Activated T-cell treated with anti-CD3 and anti-CD28 coated beads, Interleukin-2, amount 50 U/mL, for 48 hours (primary cell): ENCODE measurements at regions not wholly inside any gene's neighbourhood (a gene's known extent, or its start where the extent isn't known, plus 50 kb on each side); places are given as distances from the start of the nearest gene placed in this dataset.
A peak's percentile ranks its signal among the peaks of the same experiment; 100 is the strongest.

ENCODE experiments used
- DNase-seq, 2 experiments: peaks; one replicate each; pipeline ENCODE4 v3.0.0-alpha.2; 2020

- no peak for DNase-seq
Observed at GRCh38 chr6:21824431-21825177, 231.1 kb downstream of the SOX4 start.

- DNase-seq, result no peak
Observed at GRCh38 chr6:21826023-21826422, 232.5 kb downstream of the SOX4 start.

- DNase-seq, result no peak
Observed at GRCh38 chr6:21826904-21827303, 233.4 kb downstream of the SOX4 start.

- DNase-seq, result no peak
Observed at GRCh38 chr6:21827425-21828202, 234.1 kb downstream of the SOX4 start.

- DNase-seq, result no peak
Observed at GRCh38 chr6:21828704-21829103, 235.2 kb downstream of the SOX4 start.

GRCh38 chr6:21829126-21829525 is 235.6 kb downstream of the SOX4 start:
- DNase-seq, result no peak

DNA sequence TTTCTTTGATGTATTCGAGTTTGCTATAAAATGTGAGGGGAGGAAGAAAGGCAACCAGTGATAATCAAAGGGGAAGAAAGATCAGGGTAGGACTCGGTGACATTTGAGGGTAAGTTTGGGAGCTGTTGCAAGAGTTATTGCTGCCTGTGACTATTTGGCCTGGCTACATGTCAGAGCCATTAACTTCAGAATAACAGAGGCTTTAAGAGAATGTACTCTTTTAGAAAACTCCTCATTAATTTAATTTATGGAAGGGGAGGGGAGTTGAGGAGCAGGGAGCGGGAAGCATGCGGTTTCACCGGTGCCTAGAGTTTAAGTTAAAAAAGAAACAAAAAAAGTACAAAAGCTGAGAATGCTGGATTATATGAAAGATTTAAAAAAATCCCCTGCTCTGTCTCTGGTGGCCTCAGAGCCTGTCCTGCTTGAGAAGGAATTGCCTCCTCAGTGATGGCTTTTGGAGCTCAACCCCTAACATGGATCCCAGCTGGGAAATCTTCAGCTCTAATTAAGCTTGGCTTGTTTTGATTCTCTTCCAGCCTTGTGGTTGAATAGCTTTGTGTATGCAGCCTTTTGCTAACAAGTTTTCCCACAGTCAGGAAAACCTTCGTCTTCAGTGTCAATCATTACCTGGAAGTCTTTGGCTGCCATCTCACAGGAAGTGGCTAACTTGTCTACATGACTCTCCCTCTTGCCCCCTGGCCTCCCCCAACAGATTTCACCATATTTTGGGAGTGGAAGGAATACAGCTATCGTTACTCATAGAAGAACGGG is 238.2 kb downstream of the SOX4 start:
- DNase-seq, result no peak

DNA sequence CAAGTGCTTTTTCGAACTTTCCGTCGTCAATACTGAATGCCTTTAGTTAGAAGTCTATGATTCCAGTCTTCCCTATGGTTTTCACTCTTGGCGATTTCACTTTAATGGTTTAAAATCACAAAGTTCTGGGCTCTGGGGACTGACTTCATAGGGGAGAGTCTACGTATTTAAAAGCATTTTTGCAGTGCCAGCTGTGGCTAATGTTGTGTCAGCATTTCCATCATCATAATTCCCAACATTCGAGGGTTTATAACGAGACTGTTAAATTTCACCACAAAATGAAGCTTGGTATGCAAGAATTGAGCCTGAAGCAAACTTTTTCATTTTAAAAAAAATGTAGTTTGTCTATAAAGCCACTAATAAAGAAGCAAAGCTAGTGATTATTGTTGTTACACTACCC is 242.7 kb downstream of the SOX4 start:
- no peak for DNase-seq

DNA sequence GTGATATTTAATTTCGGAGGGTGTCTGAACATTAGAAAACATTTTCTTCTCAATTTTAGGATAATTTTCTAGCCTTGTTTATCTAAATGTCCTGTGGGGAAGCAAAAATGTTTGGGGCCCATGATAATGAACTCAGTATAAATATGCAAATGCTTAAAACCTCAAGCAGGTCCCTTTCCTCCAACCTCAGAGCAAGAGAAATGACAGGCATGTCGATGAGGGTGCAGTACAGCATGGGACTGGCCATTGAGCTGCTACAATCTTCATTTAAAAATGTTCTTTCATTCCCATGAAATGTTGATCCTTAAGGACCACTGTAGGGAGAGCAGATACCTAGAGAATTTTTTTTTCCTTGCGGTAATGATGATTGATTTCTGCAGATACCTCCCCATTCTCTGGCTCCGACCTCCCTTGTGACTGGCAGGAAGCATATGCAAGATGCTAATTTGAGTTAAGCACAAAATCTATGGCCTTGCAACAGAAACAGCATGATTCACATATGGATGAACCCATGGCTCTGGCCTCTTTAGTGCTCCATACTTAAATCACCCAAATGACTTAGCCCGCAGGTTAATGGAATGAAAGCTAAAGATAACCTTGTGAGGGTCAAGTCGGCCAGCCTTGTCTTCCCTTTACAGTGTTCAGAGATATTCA is 243.3 kb downstream of the SOX4 start:
- no peak for DNase-seq

DNA sequence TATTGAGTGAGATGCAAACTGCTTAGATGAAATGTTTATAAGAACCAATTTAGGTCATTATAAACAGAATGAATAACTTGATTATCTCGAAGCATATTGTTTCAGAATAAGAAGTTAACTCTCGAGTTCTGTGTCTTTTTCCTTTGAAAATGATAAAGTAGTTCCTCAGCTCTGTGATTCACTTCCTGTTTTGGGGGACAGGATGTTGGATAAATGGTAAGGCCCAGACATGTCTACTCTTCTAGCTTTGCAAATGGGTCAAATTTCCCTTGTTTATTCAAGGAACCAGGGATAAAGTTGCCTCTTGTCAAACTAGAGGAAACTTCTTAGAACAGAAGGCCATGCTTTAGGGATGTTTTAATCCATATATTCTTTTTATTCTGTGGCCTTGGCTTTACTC is 246.9 kb downstream of the SOX4 start:
- no peak for DNase-seq

- DNase-seq, result no peak
Observed at GRCh38 chr6:21842875-21843645, 249.5 kb downstream of the SOX4 start.

DNA sequence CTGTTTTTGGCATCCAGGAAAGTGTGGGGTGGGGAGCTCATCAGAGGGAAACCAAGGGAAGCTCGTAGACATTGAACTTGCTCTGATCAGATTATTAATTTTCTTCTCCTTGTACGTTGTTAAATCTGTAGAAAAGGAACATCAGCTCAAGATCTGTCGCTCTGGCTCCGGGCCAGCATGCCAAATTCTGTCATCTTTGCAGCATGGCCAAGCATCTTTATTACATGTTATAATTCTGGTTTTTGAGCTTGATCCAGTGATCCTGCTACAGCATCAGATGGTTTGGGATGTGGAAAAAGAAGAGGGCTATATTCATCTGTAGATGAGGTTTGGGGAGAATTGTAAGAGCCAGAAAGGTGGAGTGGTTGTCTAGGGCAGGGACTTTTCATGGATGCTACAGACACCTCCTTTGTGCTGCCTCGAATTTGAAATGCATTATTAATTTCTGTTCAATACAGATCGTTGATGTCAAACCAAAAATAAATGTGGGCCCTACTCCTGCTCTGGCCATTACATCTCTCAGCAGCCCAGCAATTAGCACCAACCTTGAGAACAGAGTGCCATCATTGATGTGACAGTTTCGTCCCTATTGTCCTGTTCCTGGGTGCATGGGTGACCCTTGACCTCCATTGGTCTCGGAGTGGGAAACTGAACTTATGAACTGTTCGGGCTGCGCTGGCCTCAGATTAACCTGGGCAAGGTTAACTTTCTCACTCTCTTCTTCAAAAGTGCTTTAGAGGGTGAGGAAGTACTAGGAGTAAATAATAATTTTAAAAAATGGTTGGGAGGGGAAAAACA is 250.8 kb downstream of the SOX4 start:
- no peak for DNase-seq

DNA sequence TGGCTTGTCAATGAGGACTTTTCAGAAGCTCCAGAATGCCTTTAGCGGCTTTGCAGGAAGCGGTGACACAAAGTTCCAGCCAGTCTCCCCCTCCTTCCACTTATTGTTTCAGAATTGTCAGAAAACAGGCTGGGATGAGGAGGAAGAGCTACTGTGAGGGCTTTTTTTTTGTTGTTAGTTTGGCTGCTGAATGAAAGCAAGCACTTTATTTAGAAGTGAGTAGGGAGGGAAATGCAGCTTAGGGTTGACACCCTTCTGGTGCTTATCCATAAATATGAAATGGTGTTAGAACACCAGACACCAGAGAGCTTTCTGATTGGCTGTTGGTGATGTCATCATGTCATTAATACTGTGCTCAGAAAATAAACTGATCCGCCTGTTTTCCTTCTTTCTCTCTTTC is 251.5 kb downstream of the SOX4 start:
- no peak for DNase-seq

DNA sequence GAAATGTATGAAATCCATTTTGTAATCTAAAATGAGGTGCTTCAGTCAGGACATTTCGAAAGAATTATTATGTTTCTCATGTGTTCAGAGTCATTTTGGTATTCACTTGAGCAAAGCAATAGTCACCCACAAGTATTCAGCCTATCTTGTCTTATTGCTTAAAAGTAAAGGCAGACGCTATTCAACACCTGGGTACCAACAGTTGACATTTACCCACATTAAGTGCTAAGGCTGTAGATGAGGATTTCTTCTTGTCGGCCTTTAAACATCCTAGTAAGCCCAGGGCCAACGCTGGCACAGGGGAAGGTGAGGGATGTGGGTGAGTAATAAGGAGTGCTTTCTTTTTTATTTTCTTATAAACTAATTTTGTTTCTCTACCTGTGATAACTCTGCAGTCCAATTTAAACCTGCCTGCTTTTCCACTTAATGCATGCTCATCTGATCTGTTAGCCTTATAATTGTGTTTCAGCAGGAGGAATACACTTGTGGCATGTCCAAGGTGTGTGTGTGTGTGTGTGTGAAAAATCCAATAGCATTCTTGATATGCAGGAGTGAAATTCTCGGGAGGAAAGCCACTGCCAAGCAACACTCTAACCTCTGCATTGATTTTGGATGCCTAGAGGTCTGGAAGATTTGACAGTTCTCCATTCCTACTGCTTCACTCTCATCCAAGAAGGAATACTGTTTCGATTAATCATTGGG is 252.0 kb downstream of the SOX4 start:
- DNase-seq, result no peak

DNA sequence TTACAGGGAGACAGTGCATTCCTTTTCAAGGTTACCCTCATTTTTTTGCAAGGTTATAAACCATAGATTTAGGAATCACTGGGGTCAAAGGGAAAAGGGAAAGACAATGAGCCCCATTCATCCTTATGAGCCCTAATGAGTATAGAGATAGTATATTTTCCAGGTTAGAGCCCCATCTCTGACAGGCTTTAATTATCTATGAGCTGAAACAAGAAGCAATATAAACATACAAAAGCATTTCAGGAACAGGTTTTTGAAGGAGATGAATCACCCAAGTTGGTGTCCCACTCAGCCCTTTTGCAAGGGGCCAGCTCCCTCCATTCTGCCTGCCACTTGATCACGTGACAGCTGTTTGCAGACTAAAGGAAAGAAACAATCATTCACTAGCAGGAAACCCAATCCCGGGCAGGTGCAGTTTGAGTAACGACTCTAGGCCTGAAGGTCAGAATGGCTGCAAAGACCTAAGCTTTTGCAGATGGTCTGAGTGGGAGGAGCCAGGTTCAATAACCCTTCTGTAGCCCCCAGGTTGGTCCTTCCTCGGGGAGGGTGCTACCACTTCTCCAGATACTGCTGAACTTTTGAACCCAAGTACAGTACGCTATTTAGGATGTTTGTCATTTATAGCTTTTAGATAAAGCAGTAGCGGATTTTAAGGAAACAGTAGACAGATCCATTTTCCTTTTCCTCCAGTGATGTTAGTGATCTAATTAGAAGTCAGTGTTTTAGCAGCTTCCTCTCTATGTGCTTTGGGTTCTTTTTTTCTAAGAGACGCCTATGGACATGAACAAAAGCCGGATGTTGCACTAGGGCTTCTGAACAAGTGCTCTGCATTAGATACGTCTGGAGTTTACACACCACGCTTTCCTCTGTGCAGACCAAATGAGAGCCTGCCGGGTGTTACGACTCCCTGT is 253.2 kb downstream of the SOX4 start:
- DNase-seq, result peak; percentile 32 to 39

GRCh38 chr6:21847711-21848480 is 254.3 kb downstream of the SOX4 start:
- DNase-seq, result no peak

DNA sequence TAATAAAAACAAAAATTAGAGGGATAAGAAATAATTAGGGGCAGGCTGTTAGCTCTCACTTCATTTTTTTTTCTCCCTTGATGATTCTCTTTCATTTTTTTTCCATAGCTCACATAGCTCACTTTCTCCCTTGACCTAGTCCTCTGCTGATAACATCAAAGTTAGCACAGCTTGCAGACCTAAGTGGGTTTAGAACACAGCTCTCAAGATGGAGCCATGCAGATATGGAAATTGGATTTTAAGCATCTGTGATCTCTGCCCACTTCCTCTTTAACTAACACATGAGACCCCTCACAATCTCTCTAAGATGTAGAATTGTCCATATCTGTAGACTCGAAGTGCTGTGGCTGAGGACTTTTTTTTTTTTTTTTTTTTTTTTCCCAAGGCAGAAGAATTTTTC is 257.1 kb downstream of the SOX4 start:
- no peak for DNase-seq

- DNase-seq, result no peak
Observed at GRCh38 chr6:21855811-21856455, 262.4 kb downstream of the SOX4 start.
